Medulla oblongata (tissue), 1 donor: ENCODE measurements at regions not wholly inside any gene's neighbourhood (a gene's known extent, or its start where the extent isn't known, plus 50 kb on each side); places are given as distances from the start of the nearest gene placed in this dataset.

Experiments
- DNase-seq: peaks from one replicate; pipeline ENCODE4 v3.0.0-alpha.2; 2015; ENCODE audit errors: extremely low spot score

DNA sequence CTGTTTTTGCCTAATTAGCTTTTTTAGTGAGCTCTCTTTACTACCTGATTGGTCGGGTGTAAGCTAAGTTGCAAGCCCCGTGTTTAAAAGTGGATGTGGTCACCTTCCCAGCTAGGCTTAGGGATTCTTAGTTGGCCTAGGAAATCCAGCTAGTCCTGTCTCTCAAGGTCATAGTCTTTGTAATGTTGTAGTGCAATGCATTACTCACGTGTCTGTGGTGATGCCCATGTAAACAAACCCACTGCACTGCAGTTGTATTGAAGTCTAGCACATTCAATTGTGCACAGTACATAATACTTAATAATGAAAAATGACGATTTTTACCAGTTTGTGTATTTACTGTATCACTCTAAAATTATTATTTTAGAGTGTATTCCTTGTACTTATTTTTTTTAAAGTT, 335.5 kb downstream of the NUAK1 start:
- no peak for DNase-seq

DNA sequence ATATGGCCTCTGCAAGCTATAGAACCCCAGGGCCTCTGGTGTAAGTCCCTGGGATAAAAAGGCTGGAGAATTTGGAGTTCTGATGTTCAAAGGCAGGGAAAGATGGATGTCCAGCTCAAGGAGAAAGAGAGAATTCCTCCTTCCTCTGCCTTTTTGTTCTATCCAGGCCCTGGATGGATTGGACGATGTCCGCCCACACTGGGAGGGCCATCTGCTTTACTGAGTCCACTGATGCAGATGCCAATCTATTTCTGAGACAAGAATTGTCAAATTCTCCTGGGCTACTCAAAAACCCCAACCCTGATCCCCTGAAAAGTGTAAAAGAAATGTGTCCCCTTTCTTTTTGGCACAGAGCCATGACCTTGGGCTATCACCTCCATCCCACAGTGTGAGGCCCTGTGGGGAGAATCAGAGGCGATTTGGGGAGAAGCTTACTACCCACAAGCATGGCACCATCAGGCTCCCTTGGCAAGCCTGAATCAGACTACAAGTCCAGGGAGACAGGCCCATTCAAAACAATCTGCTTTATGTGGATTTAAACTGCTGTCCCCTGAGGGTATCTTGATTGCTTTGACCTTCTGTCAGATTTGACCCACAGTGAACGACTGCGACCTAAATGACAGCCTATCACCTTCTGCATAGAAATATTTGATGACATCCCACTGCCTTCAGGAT, 334.0 kb downstream of the NUAK1 start:
- no peak for DNase-seq

DNA sequence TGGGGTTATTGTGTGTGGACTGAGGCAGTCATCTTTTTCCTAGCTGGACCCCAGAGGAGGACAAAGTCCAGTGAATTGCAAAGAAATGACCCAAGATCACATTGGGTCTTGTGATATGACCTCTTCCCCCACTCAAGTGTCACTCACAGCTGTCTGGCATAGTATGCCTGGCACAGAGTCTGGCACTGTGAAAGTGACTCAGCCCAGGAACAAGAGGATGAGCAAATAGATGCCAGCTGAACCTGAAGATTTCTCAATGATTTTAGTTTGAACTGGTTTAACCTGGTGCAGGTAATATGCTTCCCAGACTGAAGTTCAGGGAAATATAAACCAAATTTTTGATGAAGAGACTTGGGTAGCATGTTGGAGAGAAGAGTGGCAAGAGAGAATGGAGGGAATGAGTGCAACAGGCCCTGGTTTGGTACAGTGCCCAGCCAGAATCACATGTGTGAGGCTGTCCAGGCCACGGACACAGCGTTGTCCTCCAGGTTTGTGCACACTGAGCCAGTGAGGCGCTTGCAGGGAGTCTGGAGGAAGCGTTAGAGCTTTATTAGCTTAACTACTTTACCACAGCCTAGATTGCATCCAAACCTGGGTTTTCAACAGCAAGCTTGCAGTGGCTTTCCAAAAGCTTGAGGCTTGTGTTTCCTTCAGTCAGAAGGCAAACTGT, 332.9 kb downstream of the NUAK1 start:
- DNase-seq = no peak

DNA sequence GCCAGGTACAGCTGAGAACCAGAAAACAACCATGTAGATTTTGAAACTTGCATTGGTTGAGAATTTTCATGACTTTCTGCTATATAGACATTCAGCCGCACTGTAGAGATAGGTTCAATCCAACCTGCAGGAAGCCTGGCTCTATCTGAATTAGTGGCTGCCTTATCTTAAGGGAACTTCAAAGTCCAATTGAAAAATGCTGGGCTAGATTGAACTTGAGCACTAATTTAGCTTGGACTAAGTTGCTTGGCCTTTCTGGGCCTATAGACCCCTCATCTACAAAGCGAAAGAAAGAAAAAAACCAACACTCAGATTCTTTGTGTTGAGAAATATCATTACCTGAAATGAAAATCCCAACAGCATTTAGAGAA, 332.4 kb downstream of the NUAK1 start:
- DNase-seq = no peak

DNA sequence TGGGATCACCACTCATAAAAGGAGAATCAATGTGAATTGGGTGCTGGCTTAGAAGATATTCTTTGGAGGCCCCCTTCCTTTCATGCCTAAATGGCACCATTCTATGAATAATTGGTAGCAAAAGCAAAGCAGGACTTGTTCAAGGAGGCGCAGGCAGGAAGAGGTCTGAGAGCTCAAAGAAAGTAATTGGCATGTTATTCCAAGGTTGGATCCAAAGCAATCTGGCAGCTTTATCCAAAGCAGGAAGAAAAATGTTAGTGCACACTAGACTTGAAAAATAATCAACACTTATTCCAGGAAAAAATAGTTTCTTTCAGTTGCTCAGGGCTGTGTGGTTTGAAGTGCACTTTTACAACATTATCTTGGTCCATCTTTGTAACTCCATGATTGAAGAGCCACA, 326.4 kb downstream of the NUAK1 start:
- DNase-seq = peak; percentile 57

DNA sequence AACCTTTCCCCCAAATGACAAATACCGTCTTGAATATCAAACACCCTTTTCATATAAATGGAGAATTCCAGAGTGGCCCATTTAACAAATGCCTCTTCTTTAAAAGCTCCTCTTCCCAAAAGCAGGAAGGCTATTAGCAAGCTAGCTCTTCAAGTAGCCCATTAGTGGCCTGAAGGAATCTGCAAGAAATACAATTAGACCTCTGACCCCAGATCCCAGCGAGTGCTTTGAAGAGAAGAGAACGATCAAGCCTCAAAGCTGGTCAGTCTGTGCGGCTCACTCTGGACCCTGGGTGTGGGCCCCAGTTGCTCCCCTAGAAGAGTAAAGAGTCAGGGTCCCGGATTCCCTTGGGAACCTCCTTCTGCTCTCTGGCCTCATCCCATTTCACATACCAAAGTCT, 325.6 kb downstream of the NUAK1 start:
- DNase-seq = no peak

DNA sequence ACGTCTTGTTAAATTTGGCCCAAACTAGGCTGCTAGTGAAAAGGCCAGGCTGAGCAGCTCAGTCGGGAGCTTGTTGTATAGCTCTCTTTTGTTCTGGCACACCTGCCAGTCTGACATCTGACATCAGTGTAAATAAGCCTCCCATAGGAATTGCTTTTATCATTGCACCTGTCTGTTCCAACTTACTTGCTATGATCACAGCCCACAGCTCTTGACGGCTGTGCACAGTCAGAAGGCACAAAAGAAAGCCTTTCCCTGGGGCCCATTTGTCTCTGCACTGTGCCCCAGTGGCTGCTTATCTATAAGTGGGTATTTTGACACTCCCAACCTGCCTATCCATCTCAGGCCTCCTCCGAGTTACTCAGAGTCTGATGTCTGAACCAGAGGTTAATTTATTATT, 324.5 kb downstream of the NUAK1 start:
- DNase-seq = no peak

DNA sequence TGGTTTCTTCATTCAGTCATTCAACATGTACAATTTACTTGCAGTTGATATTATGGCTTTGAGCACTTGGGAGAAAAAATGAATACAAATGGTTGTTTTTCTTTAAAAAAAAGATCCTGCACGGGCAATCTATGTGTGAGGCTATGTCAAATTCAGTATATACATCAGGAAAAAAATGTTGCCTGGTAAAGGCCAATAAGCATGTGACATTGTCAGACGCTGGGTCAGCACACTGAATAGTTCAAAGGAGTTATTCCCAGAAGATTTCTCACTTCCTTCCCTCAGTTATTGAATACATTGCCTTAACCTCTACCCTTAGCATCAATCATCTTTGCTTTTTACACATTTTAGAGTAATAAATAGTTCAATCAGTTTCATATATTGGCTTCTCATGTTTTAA, 319.2 kb downstream of the NUAK1 start:
- peak; percentile 9 for DNase-seq

DNA sequence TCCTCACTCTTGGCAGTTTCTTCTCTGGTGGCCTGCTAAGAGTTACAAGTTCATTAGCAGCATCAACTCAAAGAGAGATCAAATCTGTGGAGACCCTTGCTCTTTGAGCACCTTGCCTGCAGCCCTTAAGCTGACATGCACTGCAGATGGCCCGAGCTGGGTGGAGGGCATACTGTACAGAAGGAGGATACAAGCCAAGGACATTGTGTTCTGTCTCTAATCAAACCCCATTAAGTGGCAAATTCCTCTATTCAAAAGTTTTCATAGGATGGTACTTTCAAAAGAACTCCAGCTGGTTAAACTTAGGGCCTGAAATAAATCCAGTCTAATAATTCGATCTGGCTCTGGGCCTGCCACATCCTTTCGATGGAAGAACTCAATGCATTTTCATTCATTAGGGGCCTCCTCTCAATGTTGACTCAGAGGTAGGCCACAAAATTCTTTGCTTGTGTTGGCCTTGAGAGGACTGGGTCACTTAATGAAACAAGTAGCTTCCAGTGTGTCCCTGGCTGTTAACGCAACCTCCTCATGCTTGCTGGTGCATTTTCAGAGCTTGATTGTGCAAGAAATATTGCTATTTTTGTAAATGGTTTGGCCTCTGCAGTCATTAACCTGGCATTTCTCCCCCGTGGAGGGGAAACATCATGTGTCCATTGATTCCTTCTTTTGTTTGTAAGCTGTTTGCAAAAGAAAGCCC, 318.2 kb downstream of the NUAK1 start:
- peak; percentile 69 for DNase-seq

DNA sequence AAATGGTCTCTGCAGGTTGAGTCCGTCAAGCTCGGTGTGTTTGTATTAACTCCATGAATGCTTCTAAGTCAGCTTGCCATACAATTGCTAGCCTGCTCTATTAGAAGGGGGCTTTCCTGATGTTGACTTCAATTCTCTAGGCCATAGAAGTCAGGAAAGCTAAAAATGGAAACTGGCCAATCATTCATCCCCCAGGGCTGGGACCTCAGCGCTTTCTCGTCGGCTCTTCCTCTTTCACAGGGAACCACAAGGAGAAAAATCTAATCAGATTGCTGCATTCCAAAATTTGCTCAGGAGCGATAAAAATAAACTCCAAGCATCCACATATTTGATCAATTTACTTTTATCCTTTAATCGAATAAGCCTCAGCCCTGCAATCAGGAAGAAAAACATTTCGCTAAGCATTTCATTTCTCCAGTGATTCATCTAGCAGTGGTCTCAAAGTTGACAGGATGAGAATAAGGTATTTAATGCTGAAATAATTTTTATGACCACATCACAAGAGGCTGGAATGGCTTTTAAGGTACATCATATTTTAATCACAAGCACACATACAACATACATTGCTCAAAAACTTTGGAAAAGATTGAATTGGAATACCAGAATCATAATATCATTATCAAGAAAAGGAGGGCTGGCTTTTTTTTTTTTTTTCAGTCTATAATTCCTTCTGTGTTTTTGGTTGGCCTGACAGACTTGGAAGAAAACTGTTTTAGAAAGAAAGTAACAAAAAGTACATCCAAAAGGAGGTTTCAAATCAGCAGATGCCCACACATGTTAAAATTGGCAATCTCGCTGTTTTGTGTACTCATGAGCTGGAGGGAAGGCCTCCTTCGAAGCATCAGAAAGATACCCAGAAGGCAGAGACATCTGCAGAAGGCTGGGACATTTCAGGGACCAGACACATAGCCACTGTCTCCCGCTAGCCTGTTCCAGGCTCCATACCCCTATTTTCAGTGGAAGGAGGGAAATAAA, 316.3 kb downstream of the NUAK1 start:
- peak; percentile 47 for DNase-seq

DNA sequence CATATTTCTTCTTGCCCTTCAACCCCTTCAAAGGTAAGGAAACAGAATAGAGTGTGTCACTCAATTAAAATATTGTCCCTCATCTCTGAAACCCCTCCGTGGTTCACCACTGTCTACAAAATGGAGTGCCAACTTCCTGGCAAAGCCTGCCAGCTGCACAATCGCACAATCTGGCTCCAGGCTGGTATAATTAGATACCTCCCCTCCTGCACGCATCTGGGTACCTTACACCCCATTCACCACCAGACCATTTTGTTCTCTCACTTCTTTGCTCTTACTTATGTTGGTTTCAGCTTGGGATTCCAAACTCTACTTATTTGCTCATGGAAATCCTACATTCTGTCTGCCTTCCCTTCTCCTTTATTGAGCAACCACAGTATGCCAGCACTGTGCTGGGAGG, 314.9 kb downstream of the NUAK1 start:
- no peak for DNase-seq

DNA sequence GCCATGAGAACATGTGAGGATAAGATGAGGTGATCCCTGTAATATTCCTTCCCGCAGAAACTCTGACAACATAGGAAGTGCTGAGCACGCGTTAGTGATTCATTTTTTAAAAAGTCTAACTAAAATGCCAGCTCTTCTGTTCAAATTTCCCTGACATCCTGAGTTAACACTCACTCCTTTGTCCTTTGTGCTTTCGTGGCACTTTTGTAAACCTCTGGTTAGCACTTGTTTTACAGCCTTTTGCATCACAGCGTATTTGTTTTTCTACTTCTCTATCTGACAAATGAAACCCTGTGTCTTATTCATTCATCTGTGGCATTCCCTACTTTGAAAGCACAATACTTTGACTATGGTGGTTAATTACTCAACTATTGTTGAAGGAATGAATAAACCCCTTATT, 313.6 kb downstream of the NUAK1 start:
- DNase-seq = peak; percentile 8

DNA sequence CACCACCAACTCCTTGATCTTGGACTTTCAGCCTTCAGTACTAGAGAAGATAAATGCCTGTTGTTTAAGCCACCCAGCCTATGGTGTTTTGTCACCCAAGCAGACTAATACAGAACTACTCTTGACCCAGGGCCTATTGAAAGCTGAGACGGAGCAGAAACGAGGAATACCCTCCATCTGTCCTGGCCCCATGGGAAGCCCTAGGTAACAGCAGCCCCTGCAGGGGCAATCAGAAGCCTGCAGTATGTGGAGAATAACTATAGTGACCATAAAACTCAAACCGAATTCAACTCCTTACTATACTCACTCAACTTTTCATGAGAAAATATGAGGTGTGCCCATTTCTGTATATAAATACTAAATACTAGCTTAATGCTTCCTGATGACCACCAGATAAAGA, 307.4 kb downstream of the NUAK1 start:
- DNase-seq = no peak

DNA sequence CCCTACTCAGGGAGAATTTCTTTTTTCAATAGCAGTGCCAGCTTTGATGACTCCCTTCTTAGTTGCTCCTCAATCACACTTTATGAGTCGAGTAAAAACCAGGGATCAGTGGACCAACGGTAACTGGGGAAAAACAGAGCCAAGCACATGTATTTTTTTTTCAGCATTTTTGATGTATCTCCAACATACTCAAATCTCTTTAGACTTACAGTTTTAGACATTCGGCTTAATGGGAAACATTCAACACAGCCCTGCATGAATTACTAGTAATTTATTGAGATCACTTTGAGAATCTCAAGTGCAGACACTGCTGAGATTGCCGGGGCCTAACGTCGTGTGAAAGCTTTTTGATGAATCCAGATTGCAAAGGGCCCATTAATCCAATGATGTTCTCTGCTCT, 306.7 kb downstream of the NUAK1 start:
- DNase-seq = no peak

DNA sequence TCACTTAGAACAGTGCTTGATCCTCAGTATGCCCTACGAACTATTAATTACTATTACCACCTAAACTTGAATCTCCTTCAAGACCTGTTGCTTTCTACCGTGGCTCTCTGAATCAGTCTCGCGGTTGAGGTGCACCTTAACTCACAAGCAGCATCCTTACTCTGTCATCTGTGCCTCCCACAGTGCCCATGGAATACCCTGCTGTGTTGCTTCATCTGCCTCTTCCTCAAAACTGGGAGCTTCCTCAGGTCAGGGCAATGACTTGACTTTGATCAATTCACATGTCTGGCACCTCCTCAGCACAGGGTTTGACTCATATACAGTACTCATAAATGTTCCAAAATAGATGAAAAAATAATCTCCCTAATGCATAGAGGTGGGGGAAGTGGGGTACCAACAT, 305.9 kb downstream of the NUAK1 start:
- DNase-seq = no peak

DNA sequence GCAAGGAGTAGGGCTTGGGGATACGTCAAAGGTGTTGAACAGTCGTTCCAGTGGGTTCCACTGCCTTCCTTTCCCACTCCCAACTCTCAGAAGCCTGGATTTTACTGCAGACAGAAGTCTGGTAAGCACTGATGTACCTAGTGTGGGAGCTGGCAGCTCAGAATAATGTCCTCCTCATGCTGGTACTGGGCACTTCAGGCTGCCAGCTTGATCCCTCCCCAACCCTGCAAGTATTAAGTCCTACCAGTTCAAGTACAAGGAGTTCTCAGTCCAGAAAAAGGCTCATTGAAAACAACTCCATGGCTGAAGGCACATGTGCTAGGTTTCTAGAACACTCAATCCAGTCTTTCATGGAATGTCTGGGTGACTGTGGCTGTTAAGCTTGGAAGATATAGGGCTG, 304.3 kb downstream of the NUAK1 start:
- no peak for DNase-seq

DNA sequence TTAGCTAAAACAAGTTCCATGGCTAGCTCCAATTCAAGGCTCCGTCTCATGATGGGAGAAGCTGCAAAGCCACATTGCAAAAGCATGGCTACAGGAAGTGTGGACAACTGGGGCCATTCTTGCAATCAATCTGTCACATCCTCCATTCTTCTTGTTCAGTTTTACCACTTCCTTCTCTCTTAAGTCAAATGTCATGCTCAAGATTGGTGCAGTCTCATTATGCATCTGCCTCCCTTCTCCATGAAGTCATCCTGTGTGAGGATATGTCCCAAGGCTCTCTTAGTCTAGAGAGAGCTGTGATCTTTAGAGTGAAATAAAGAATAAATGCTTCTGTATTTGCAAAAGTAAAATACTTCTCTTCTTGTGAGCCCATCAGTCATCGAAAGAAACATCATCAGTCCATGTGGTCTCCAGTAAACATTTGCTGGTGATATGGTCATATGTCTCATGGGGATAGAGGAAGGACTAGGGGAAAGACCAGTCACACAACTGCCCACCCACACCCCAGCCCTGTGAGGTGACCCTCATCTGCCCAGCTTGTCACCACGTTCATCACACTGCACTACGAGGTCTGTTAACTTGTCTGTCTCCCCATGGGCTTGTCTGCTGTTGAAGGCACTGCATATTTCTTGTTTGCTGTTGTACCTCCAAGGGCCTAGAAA, 303.0 kb downstream of the NUAK1 start:
- DNase-seq = peak; percentile 8

DNA sequence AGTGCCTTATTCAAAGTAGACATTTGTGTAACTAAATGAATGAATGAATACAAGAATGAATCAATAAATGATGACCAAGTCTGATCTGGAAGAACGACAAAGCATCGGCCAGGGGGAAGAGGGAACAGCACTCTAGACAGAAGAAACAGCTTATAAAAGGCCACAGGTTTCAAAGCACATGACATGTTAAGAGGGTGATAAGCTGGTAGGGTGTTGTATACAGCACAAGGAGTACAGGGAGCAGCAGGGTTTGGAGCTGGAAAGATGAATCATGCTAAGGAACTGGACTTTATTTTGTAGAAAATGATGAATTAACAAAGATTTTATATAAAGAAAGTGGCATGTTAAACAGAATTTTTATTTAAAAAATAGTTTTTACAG, 302.5 kb downstream of the NUAK1 start:
- no peak for DNase-seq

DNA sequence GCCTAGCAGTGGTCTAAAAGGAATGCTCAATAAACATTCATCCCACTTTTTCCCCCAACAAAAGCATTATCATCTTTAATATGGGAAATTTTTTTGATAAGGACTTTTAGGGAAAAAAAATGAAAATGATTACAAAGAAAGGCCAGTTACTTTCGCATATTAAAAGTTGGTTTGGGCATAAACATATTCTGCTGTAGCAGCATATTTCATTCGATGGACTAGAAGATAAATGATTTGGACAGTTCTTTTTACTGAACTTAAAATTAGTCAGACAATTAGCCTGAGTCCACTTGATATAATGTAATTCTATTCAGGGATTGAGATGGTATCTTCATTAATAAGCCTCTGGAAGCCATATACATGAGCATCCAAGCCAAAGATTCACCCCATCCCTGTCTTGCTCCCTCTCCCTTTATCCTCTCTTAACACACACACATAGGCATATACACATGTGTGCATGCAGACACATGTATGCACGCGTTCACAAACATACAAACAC, 299.1 kb downstream of the NUAK1 start:
- DNase-seq = no peak

DNA sequence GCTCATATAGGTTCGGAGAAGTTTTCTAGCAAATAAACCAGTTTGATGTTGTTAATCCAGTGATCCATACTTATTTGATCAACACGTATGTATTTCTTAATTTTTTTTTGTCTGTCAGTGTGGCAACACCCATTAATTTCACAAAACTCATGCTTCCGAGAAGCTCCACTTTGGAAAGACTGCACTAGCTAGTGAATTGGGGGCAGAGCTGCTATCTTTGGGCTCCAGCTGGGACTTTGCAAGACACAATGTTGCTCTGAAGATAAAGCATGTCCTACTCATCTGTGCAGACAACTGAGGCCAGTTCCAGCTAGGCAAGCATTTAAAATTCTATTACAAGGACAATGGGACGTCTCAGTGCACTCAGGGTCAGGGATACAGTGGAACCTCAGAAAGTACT, 298.4 kb downstream of the NUAK1 start:
- no peak for DNase-seq

DNA sequence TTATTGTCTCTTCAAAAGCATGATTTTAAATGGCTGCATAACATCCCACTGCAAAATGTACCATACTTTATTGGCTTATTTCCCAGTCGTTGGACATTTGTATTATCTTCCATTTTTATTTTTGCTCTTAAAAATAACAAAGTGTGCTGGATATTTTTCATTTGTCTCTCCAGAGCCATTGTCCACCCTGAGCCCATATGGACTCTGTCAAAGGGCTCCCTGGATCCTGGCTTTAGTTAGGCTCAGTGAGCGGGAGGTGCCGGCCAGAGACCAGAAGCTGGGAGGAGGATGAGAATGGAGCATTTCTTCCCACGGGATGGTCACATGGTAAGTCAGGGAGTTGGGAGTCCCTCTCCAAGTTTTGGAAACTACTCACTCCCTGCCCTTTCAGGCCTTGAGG, 296.9 kb downstream of the NUAK1 start:
- DNase-seq = no peak
